Caco-2 (cell line): ENCODE measurements at regions not wholly inside any gene's neighbourhood (a gene's known extent, or its start where the extent isn't known, plus 50 kb on each side); places are given as distances from the start of the nearest gene placed in this dataset.

ENCODE experiments used
- BruUV-seq: library from RNA; stranded (reverse); fragments of 400-500 nt; replicated peaks from 2 replicates; lab custom pipeline; 2021; lab: Mats Ljungman, UMichigan
- CTCF ChIA-PET: fragments of 300-600 bp; sonication (Branson Sonifier 250); formaldehyde crosslinking; loops from one replicate; lab custom pipeline; 2022; ENCODE audit warnings: antibody characterized with exemption; lab: Charles Lee
- POLR2A ChIA-PET: fragments of 300-600 bp; sonication (Branson Sonifier 250); formaldehyde crosslinking; loops from one replicate; lab custom pipeline; 2022; ENCODE audit warnings: antibody characterized with exemption; lab: Charles Lee
- DNase-seq, 2 experiments: peaks; one replicate each; pipeline versions ENCODE4 v3.0.0 to v3.0.0-alpha.2; 2020 to 2022
- H3K27me3 ChIP-seq: replicated peaks from 2 replicates; pipeline ENCODE4 v1.6.0; 2011; ENCODE audit warnings: low read length; ENCODE audit not compliant: control insufficient read depth, insufficient read depth
- H3K36me3 ChIP-seq: 2 replicates; pipeline ENCODE4 v1.5.1; 2011; ENCODE audit warnings: low read length; ENCODE audit not compliant: control insufficient read depth, insufficient read depth
- H3K4me1 ChIP-seq: fragments of 250-450 bp; sonication (Bioruptor Pico); 2 replicates; pipeline ENCODE4 v1.5.1; 2020; ENCODE audit warnings: mild to moderate bottlenecking
- H3K4me3 ChIP-seq: 2 replicates; pipeline ENCODE4 v1.5.1; 2011; ENCODE audit warnings: low read depth, mild to moderate bottlenecking, control low read depth, low read length
- H3K9me3 ChIP-seq: fragments of 250-450 bp; sonication (Bioruptor Pico); 2 replicates; pipeline ENCODE4 v1.5.1; 2020; ENCODE audit warnings: mild to moderate bottlenecking, moderate library complexity
- H3K27ac Mint-ChIP-seq: one replicate; pipeline ENCODE4 v1.8.0; 2022; ENCODE audit warnings: mixed read lengths; ENCODE audit not compliant: unreplicated experiment
- H3K27me3 Mint-ChIP-seq: one replicate; pipeline ENCODE4 v1.8.0; 2022; ENCODE audit warnings: mixed read lengths; ENCODE audit not compliant: insufficient read depth, unreplicated experiment
- H3K36me3 Mint-ChIP-seq: one replicate; pipeline ENCODE4 v1.8.0; 2022; ENCODE audit warnings: mild to moderate bottlenecking, mixed read lengths; ENCODE audit not compliant: insufficient read depth, unreplicated experiment
- H3K4me1 Mint-ChIP-seq: one replicate; pipeline ENCODE4 v1.8.0; 2022; ENCODE audit warnings: low read depth, mixed read lengths; ENCODE audit not compliant: unreplicated experiment
- H3K4me3 Mint-ChIP-seq: one replicate; pipeline ENCODE4 v1.8.0; 2022; ENCODE audit warnings: mild to moderate bottlenecking, moderate library complexity, mixed read lengths; ENCODE audit not compliant: unreplicated experiment
- H3K9me3 Mint-ChIP-seq: one replicate; pipeline ENCODE4 v1.8.0; 2022; ENCODE audit warnings: mixed read lengths; ENCODE audit not compliant: unreplicated experiment
- CTCF ChIP-seq, 2 experiments: fragments of 200-600 bp in 1 of 2; IDR thresholded peaks; 1 replicate in 1 of 2; 2 replicates in 1 of 2; pipeline versions ENCODE4 v1.5.1 to v1.8.0; 2011 to 2022; ENCODE audit warnings: antibody characterized with exemption in 1 of 2, control low read depth in 1 of 2, inconsistent platforms in 1 of 2, low read depth in 1 of 2, low read length in 1 of 2, mild to moderate bottlenecking in 1 of 2, moderate library complexity in 1 of 2; ENCODE audit not compliant: insufficient read depth in 1 of 2, severe bottlenecking in 1 of 2, unreplicated experiment in 1 of 2
- intact Hi-C: fragments of 100-400 bp; cut with micrococcal nuclease; formaldehyde crosslinking; loops from one replicate; pipeline ENCODE4 v1.10.0; 2022; ENCODE audit not compliant: unreplicated experiment

- Histone ChIP-seq H3K27me3 (no peaks in the 10 kb centered on the region), H3K9me3 (no peaks in the 10 kb centered on the region), H3K36me3 (no peaks in the 10 kb centered on the region), H3K4me1 (no peaks in the 10 kb centered on the region), H3K4me3 (no peak overlapping the region)
- no peak overlapping the region for H3K4me3 Mint-ChIP-seq
- no peaks in the 10 kb centered on the region for H3K27me3 Mint-ChIP-seq
- H3K4me1 Mint-ChIP-seq = no peaks in the 10 kb centered on the region
- BruUV-seq = no TSS peak
- intact Hi-C loops = no loop called here
- no peaks in the 10 kb centered on the region for H3K36me3 Mint-ChIP-seq
- no peak for TF ChIP-seq CTCF (IDR thresholded peaks at IDR 0.05; ENCODE audit: insufficient read depth in 1 of 2, low read depth in 1 of 2, low read length in 1 of 2, severe bottlenecking in 1 of 2, unreplicated experiment in 1 of 2)
- POLR2A ChIA-PET = no interaction called here
- CTCF ChIA-PET = no interaction called here
- no peak overlapping the region for H3K27ac Mint-ChIP-seq
- no peak for DNase-seq
- H3K9me3 Mint-ChIP-seq = peaks cover 13% of the 10 kb centered on the region
Measured at GRCh38 chr4:189440716-189441115, 500.0 kb upstream of the FRG1 start.

GRCh38 chr4:189443341-189443740 is 497.3 kb upstream of the FRG1 start:
- Mint-ChIP-seq H3K4me3 (no peak overlapping the region), H3K27me3 (no peaks in the 10 kb centered on the region), H3K27ac (no peak overlapping the region), H3K4me1 (no peaks in the 10 kb centered on the region), H3K9me3 (peaks cover 4% of the 10 kb centered on the region), H3K36me3 (no peaks in the 10 kb centered on the region)
- no TSS peak for BruUV-seq
- Histone ChIP-seq H3K9me3 (no peaks in the 10 kb centered on the region), H3K4me1 (no peaks in the 10 kb centered on the region), H3K4me3 (no peak overlapping the region), H3K27me3 (no peaks in the 10 kb centered on the region), H3K36me3 (no peaks in the 10 kb centered on the region)
- CTCF ChIA-PET = no interaction called here
- no peak for DNase-seq
- intact Hi-C loops = no loop called here
- no peak for TF ChIP-seq CTCF (IDR thresholded peaks at IDR 0.05; ENCODE audit: insufficient read depth in 1 of 2, low read depth in 1 of 2, low read length in 1 of 2, severe bottlenecking in 1 of 2, unreplicated experiment in 1 of 2)
- POLR2A ChIA-PET = no interaction called here

GRCh38 chr4:189445613-189446012 is 495.1 kb upstream of the FRG1 start:
- H3K4me3 ChIP-seq = no peak overlapping the region
- H3K36me3 Mint-ChIP-seq = no peaks in the 10 kb centered on the region
- peaks cover 19% of the 10 kb centered on the region for H3K9me3 Mint-ChIP-seq
- no peak for TF ChIP-seq CTCF (IDR thresholded peaks at IDR 0.05; ENCODE audit: insufficient read depth in 1 of 2, low read depth in 1 of 2, low read length in 1 of 2, severe bottlenecking in 1 of 2, unreplicated experiment in 1 of 2)
- no peaks in the 10 kb centered on the region for H3K9me3 ChIP-seq
- CTCF ChIA-PET = no interaction called here
- H3K4me3 Mint-ChIP-seq = no peak overlapping the region
- no peaks in the 10 kb centered on the region for H3K36me3 ChIP-seq
- BruUV-seq = no TSS peak
- DNase-seq = no peak
- POLR2A ChIA-PET = no interaction called here
- H3K27ac Mint-ChIP-seq = no peak overlapping the region
- H3K4me1 Mint-ChIP-seq = no peaks in the 10 kb centered on the region
- intact Hi-C loops = no loop called here
- H3K27me3 Mint-ChIP-seq = no peaks in the 10 kb centered on the region
- H3K27me3 ChIP-seq = no peaks in the 10 kb centered on the region
- H3K4me1 ChIP-seq = no peaks in the 10 kb centered on the region
